ENCODE measurements at regions not wholly inside any gene's neighbourhood (a gene's known extent, or its start where the extent isn't known, plus 50 kb on each side); places are given as distances from the start of the nearest gene placed in this dataset.

DNA sequence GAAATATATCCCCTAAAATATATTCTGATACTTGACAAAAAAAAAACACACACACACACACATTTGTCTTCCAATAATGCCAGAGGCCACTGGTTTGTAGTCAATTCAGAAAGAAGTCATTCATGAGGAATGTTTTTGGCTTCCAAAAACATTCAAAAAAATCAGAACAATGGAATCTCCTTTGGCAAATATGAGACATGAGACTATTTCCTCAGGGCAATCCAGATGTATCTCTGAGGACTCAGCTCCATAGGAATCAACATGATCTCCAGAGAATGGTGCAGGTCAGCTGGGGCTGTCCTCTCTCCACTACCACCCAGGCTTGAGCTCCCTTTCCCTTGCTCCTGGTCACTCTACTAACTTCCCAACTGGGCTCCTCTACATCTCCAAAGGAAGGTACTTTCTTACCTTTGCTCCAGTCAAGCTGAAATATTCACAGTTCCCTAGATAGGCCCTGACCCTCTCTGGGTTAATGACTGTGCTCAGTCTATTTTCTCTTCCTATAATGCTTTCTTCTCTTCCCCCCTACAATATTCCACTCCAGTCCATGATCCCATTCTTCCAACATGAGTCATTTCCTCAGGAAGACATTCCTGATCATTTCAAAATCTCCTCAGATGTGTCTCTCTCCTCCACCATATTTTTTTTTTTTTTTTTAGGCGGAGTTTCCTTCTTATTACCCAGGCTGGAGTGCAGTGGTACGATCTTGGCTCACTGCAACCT lies 145.3 kb downstream of the C1D start:
- DNase-seq (ENCODE audit: low read depth), result peak; percentile 70

GRCh38 chr2:67918471-67918870 lies 144.3 kb downstream of the C1D start:
- no peak for DNase-seq (ENCODE audit: low read depth)

DNA sequence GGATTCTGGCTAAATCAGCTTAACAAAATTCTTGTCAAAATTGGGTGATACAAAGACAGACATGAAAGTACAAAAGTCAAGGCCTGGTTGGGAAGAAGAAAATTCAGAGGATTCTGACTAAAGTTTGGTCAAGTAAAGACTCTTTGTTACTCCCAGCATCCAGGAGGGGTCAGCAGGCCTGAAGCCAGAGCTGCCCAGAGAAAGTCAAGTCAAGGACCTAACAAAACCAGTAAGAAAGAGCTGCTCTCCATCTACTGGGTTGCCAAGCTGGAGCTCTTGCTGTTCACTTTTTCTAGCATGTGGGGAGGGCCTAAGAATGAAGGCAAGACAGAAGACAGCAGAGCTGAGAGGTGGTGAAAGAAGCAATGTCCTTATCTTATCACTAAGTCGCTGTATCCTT lies 143.3 kb downstream of the C1D start:
- DNase-seq (ENCODE audit: low read depth), result no peak

GRCh38 chr2:67922080-67922785 lies 140.6 kb downstream of the C1D start:
- DNase-seq (ENCODE audit: low read depth), result no peak

DNA sequence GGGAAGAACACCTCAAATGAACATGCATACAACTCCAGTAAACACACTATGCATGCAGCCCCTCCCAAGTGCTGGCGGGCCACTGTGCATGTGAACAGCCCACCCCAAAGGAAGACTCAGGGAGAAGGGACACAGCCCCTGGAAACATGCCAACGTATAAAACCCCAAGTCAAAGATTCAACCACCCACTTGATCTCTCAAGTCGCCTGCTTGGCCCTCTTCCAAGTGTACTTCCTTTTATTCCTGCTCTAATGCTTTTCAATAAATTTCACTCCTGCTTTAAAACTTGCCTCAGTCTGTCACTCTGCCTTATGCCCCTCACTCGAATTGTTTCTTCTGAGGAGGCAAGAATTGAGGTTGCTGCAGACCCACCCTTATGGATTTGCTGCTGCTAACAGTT lies 139.1 kb downstream of the C1D start:
- DNase-seq (ENCODE audit: low read depth), result peak; percentile 13

- no peak for DNase-seq (ENCODE audit: low read depth)
These were observed 135.3 kb downstream of the C1D start for GRCh38 chr2:67927501-67927900.

DNA sequence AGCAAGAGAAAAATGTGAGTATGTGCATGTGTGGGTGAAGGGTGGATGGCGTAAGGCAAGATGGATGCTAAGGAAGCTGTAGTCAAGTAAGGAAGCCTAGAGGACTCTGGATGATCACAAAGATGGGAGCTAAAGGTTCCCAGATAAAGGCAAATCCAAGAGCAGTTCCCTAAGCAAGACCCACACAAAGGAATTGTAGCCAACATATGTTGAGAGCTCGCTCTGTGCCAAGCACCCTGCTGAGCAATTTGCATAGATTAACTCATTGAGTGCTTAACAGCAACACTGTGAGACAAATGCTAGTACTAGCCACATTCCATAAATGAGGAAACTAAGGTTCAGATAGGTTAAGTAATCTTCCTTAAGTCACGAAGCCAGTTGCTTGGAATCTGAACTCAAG lies 132.6 kb downstream of the C1D start:
- DNase-seq (ENCODE audit: low read depth), result no peak

DNA sequence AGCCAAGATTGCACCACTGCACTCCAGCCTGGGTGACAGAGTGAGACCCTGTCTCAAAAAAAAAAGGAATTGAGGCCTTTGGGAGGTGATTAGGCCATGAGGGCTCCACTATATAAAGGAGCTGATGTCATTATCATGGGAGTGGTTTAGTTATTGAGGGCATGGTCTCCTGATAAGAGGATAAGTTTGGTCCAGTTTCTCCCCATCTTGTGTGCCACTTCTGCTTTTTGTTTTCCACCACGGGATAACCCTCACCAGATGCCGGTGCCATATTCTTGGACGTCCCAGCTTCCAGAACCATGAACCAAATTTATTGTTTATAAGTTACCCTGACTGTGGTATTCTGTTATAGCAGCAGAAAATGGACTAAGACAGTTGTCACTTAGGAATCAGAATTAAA lies 125.8 kb downstream of the C1D start:
- DNase-seq (ENCODE audit: low read depth), result no peak

DNA sequence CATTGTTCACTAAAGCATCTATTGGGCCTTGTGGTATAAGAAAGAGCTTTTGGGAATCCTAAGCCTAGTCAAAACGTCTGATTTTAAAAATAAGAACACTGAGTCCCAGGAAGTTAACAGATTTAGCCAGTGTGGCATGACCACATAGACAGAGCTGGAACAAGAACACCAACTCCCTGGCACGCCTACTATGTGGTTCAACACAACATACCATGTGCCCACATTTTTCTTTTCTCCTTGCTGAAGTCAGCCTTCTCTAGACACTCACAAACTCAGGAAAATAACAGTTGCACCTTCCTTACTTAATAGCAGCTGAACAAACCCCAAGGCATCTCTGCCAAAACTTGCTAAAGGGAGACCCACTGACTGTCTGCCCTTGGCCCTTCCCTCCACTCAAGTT lies 124.8 kb downstream of the C1D start:
- DNase-seq (ENCODE audit: low read depth), result no peak

DNA sequence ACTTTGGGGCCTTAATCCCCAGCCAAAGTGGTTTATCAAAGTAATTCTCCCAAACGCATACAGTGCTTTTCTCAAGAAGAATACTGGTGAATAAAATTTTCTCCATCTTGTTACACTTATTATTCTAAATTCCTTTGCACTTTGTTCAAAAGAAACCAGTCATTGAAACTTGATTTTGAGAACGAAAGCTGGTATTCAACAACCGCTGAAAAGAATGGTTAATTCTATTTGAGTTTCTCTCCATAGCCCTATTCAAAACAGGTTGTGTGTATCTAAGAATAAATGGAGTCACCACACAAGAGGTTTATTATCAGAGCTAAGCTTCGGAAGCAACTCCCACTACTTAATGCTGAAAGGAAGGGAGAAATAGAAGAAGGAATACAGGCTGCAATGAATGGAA lies 117.7 kb downstream of the C1D start:
- no peak for DNase-seq (ENCODE audit: low read depth)

GRCh38 chr2:67945940-67946339 lies 116.9 kb downstream of the C1D start:
- DNase-seq (ENCODE audit: low read depth), result peak; percentile 6

GRCh38 chr2:67948057-67948456 lies 114.7 kb downstream of the C1D start:
- no peak for DNase-seq (ENCODE audit: low read depth)

DNA sequence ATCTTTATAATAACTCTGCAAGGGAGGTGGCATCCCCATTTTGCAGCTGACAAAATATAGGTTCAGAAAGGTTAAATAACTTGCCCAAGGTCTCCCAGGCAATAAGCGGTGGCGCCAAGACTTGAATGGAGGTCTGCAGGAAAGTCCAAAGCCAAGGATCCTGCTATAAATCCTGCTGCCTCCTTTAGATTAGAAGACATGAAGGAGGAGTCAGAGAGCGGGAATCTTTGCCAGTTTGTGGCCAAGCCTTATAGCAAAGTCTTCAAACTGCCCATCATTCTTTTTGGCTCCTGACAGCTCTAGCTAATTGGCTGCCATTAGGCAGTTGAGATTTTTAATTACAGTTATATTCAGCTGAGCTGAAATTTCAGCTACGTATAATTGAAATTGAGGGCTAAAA lies 114.3 kb downstream of the C1D start:
- no peak for DNase-seq (ENCODE audit: low read depth)

- DNase-seq (ENCODE audit: low read depth), result no peak
These were observed 112.8 kb downstream of the C1D start for GRCh38 chr2:67950018-67950417.

GRCh38 chr2:67950919-67951318 lies 111.9 kb downstream of the C1D start:
- DNase-seq (ENCODE audit: low read depth), result peak; percentile 14

DNA sequence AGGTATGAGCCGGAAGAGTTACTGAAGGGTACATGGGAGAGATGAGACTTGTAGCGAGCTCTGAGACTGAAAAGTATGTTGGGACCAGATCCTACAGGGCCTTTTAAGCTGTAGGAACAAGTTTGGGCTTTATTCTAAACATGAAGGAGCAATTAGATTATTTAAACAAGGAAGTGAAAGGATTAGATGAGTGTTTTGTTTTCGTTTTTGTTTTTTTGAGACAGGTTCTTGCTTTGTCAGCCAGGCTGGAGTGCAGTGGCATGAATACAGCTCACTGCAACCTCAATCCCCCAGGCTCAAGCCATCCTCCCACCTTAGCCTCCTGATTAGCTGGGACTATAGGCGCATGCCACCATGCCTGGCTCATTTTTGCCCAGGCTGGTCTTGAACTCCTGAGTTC lies 110.7 kb downstream of the C1D start:
- DNase-seq (ENCODE audit: low read depth), result no peak

DNA sequence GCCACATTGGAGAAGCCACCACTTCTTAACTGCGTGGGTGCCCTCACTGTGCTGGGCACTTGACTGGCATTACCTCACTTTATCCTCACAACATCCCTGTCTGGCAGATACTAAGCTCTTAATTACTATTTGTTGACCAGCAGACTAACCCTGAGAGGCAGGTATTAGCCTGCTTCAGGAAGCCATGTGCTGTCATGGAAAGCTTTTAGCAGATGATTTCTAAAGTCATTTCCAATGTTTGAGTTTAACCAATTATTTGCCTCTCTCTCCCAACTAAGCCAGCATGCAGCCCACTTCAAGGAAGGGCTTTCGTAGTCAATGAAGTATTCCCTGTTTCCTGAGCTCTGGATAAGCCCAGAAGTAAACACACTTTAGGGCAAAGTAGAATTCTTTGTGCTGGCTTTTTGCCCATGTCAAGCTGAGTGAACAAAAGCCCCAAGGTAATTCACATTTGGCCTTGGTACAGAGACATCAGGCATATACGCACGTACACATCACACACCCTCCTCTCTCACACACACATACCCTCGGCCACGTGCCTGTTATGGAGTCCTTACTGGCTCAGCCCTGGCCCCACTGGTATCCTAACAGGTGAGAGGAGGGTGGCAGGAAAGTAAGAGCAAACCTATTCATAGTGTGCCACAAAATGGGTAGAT lies 108.6 kb downstream of the C1D start:
- no peak for DNase-seq (ENCODE audit: low read depth)

GRCh38 chr2:67955748-67956603 lies 106.8 kb downstream of the C1D start:
- DNase-seq (ENCODE audit: low read depth), result no peak

GRCh38 chr2:67965246-67965645 lies 97.6 kb downstream of the C1D start:
- no peak for DNase-seq (ENCODE audit: low read depth)

DNA sequence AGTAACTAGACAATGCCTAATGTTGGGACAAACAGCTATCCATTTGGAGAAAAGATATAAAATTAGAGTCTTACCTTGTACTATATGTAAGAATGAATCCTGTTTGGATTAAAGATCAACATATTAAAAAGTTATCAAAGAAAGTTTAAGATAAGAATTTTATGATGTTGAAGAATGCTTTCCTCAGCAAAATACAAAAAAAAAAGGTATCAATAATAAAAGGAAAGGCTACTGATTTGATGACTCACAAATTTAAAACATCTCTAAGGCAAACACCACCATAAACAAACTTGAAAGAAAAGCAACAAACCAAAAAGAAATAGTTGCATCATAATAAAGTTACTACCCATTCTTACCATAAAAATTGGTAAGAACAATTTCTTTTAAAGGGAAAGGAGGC lies 92.7 kb downstream of the C1D start:
- DNase-seq (ENCODE audit: low read depth), result no peak

DNA sequence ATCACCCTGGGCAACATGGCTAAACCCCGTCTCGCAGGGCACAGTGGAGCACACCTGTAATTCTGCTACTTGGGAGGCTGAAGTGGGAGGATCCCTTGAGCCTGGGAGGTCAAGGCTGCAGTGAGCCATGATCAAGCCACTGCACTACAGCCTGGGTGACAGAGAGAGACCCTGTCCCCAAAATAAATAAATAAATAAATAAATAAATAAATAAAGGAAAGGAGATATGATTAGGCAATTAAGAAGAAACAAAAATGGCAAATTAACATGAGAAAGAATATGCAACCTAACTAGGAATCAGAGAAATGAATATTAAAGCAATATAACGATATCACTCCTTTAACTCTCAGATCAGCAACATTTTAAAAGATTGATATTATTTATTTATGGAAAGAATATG lies 92.3 kb downstream of the C1D start:
- DNase-seq (ENCODE audit: low read depth), result no peak
